ENCODE measurements at regions not wholly inside any gene's neighbourhood (a gene's known extent, or its start where the extent isn't known, plus 50 kb on each side); places are given as distances from the start of the nearest gene placed in this dataset.

DNA sequence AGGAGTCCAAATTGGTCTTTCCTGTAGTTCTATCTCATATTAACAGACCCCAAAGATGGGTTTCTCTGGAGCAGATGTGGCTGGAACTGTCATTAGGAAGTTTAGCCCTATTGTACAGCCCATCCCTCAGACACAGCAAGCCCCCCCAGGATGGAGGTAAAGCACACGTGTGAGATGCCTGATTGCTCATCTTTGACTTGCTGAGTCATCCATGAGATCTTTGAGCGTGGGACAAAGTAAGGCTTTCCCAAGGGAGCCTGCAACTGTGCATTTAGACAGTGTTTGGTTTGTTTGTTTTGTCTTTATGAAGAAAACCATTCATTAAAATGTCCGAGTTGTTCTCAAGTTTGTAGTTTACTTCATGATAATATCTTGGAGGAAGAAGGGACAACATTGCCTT is 145.3 kb upstream of the CDH13 start:
- Histone ChIP-seq H3K23ac (ENCODE audit: low read depth, low read length) (no peak overlapping the region), H2BK15ac (ENCODE audit: low read depth, low read length) (no peak overlapping the region), H2BK20ac (ENCODE audit: low read depth, low read length) (no peak overlapping the region), H3K36me3 (ENCODE audit: control insufficient read depth, insufficient read depth, low read length) (no peaks in the 10 kb centered on the region), H2AK5ac (ENCODE audit: low read depth, low read length) (no peak overlapping the region), H2BK5ac (ENCODE audit: low read depth, low read length, poor library complexity, severe bottlenecking) (no peak overlapping the region), H3K9me1 (ENCODE audit: insufficient read depth, low read length) (no peaks in the 10 kb centered on the region), H3K14ac (replicated peaks; ENCODE audit: low read depth, low read length) (no peak overlapping the region), H3K27ac (ENCODE audit: insufficient read depth, low read length) (no peak overlapping the region), H3K4me2 (ENCODE audit: low read depth, low read length) (no peak overlapping the region), H3K4ac (ENCODE audit: low read depth, low read length) (no peak overlapping the region), H3K4me3 (ENCODE audit: insufficient read depth, low read depth, low read length) (no peak overlapping the region), H3K79me1 (ENCODE audit: low read depth in 1 of 2, low read length in 2 of 2) (no peaks in the 10 kb centered on the region), H3K4me1 (ENCODE audit: control insufficient read depth, insufficient read depth, low read length) (no peaks in the 10 kb centered on the region), H4K8ac (ENCODE audit: low read depth in 2 of 2, low read length in 2 of 2) (no peak overlapping the region), H4K91ac (ENCODE audit: insufficient read depth, low read depth, low read length) (no peak overlapping the region), H2BK120ac (ENCODE audit: low read depth, low read length) (no peak overlapping the region), H3K56ac (ENCODE audit: extremely low read depth, insufficient read depth, low read length) (no peak overlapping the region), H2AFZ (replicated peaks; ENCODE audit: low read length, poor library complexity) (no peak overlapping the region), H4K20me1 (ENCODE audit: insufficient read depth, low read length) (no peaks in the 10 kb centered on the region), H3K27me3 (ENCODE audit: control insufficient read depth, insufficient read depth, low read length) (no peaks in the 10 kb centered on the region; the same call in 1 of the 2 replicates), H2AK9ac (replicated peaks; ENCODE audit: low read depth, low read length, poor library complexity) (no peak overlapping the region), H3K18ac (ENCODE audit: low read depth, low read length) (no peak overlapping the region), H3K9ac (ENCODE audit: low read depth, low read length) (no peak overlapping the region), H3K9me3 (ENCODE audit: control insufficient read depth, insufficient read depth, low read length) (no peaks in the 10 kb centered on the region), H4K5ac (ENCODE audit: low read depth, low read length) (no peak overlapping the region)
- POLR2A ChIA-PET (ENCODE audit: unreplicated experiment): no interaction called here
- BruUV-seq (replicated peaks): no TSS peak
- in situ Hi-C loops (cut with MboI; ENCODE audit: low sequenced_read_pairs): no loop called here
- ATAC-seq (ENCODE audit: low read depth): no peak
- DNase-seq: peak; percentile 3
- intact Hi-C loops (cut with micrococcal nuclease): no loop called here
- TF ChIP-seq NFE2L2 (IDR thresholded peaks at IDR 0.05; ENCODE audit: low read depth, low read length) (peak; percentile 38; the same call in 1 of the 2 replicates), SMC3 (IDR thresholded peaks at IDR 0.05; ENCODE audit: low read depth, low read length) (no peak)
- CTCF ChIA-PET: no interaction called here
- WGBS, 2 experiments (ENCODE audit: extremely low coverage in 2 of 2, insufficient read length in 1 of 2): no CpG with 5 or more reads among the region's 3 CpGs
- dilution Hi-C loops (cut with HindIII; ENCODE audit: low sequenced_read_pairs, unreplicated experiment): no loop called here
